HG02623 (cell line): ENCODE measurements at regions not wholly inside any gene's neighbourhood (a gene's known extent, or its start where the extent isn't known, plus 50 kb on each side); places are given as distances from the start of the nearest gene placed in this dataset.
A peak's percentile ranks its signal among the peaks of the same experiment; 100 is the strongest.

Experiments
- ATAC-seq: cut with Tn5 transposase; IDR thresholded peaks from one replicate; pipeline ENCODE4 v1.9.1; 2021; ENCODE audit warnings: moderate library complexity; ENCODE audit not compliant: unreplicated experiment

DNA sequence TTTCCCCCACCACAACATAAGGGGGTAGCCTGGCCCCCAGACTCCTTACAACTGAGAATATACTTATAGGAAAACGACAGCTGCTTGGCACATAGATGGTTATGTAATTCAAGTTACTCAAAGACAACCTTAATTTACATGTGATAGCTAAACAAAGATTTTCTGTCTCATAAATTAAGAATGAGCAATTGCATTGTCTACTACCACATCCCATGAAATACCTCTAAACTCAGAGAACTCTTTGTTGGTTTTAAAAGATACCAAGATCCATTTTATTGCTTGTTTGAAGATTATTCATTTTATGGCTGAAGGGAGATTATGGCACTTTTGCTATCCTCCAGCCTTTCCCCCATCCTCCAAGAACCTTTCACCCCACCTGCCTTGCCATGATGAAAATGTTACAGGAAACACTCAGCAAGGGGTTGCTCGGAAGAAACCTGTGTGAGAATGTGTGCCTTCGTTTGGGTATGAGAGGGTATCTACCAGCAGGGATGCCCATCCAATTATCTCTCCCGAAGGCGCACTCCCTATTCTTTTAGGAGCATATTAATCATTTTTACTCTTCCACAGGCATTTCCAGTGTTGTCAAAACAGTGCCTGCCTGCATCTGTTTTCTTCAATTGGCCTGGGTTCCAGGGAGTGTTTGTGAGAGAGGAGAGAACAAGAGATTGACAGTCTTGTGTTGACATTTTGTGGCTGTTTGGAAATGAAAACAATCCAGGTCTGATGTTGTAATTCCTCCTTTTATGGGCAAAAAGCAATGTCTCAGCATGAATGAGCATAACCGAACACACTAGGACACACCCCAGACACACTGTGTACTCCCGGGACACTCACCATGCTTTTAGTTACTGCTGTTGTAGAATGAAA lies 208.0 kb upstream of the ANKRD55 start:
- no peak for ATAC-seq

DNA sequence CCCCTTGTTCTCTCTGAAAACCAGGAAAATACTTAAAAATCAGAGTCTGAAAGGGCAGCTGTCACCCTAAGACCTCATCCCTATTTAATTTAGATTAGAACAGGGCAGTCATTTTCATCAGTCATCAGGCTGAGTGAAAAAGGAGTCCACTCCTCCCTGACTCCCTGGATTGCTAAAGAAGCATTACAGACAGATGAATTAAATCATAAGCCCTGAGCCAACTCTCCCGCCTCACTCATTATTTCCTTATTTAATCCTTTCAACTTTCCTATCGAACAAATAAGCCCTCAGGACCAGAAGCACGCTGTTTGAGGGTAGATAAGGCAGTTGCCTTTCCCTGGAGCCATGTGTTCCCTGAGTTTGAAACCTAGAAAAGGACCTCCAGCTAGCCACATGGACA lies 201.9 kb upstream of the ANKRD55 start:
- ATAC-seq: no peak

DNA sequence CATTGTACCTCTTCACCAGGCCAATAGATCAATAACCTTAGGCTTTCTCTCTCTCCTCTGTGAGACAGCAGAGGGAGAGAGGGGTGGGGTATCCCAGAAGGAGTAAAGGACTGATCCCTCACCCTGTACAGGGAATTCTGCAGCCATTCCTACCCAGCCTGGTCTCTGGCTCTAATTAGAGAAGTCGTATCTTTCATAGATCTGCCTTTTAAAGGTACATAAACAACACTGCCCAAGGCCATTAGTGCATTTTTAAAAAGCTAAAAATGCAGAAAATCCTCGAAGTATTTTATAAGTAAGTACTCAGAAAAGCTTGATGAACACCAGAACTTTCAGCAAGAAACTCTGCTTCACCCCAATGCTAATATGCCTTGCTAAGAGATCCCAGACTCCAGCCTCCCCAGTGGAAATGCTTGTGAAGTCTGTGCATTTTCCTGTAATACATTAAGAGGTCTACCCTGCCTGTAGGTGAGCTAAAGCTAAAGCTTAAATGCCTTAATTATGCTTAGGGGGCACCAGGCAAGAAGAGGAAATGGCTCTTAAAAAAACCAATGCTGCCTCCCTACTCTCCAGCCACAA lies 200.0 kb upstream of the ANKRD55 start:
- no peak for ATAC-seq

DNA sequence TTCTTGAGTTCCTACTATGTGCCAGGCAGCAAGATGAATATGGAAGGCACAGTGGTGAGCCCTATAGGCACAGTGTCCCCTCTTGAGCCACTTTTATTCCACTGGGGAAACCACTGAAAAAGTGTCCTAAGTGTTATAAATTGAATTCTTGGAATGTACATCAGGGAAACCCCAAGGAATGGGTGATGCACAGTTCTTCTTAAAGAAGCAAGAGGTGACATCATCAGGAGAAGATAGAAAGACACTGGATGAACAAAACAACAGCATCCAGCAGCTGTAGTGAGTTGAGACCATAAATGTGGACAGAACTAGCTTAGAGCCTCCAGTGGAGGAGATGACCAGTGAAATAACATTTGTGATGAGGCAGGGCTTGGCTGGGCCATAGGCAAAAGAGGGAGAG lies 199.2 kb upstream of the ANKRD55 start:
- no peak for ATAC-seq

DNA sequence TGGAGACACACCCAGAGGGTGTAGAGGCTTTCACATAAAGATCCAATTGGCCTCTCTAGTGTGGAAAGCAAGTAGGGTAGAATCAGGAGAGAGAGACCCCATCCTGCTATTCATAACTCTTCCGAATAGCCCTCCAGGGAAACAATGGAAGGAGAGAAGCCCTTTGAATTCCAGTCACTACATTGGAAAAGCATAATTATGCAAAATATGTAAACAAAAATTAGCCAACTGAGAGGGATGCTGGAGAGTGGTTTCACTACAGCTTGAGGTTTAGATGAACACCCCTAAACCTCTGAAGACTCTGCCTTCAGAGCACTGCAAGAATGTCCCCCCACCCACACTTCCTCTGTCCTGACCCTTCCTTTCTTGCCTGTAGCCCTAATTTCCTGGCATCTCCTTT lies 197.3 kb upstream of the ANKRD55 start:
- ATAC-seq: no peak

DNA sequence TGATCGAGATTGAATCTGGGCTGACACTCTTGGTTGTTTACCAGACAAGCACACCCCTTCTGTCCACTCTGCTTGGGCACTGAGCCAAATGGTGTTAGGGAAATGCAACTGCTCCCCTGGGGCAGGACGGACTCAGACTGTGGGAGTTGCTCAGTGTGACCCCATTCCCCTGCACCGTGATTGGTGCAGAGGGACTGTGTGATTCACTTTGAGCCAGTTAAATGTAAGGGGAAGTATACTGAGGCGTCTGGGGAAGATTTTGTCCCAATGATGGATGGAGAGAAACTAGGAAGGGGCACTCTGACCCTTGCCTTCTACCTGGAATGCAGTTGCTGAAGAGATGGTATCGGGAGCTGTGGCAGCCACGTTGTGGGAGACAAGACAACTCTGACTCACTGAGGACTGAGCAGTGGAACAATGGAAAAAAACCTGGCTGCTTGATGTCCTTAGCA lies 196.0 kb upstream of the ANKRD55 start:
- ATAC-seq: no peak

DNA sequence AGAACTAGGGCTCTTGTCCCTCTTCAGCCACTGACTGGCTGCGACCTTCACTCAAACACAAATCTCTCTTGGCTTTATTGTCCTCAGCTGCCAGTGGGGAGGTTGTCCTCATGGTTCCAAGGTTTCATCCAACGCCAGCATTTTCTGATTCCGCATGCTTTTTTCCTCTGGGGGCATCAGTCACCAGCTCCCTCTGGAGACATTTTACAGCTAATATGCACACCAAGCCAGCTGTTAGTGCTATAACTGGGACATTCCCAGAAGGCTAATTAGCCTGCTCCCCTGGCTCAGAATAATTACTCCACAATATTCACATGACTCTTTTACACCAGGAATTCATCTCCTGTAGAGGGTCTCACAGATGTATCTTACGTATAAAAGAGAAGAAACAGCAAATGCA lies 193.6 kb upstream of the ANKRD55 start:
- ATAC-seq: no peak

DNA sequence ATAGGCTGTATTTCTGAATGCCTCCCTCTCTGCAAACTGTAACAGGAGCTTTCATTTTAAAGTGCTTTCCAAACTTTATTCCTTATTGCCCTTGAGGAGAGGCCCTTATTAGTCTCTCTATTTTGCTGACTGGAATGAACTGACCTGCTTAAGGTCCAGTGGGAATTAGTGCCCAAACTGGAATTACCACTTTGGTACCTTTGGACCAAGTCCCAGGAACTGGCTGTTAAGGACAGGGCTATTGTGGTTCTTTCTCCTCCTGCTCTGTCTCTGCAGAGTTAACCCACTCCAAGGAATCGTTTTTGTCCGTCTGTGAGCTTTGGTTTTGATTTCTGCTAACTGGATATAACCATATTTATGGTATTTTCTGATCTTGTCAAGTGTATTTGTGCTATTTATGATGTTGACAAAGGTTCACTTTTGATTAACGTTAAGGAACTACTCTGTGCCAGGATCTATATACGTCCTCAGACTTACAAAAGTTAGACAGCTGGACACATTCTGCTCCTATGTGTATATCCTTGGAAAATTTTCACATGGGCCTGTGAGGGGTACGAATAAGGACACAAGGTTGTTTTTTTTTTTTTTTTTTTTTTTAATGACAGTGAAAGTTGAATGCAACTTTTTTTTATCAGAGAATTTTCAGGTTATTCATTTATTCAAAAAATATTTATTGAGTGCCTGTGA lies 189.1 kb upstream of the ANKRD55 start:
- ATAC-seq: no peak

DNA sequence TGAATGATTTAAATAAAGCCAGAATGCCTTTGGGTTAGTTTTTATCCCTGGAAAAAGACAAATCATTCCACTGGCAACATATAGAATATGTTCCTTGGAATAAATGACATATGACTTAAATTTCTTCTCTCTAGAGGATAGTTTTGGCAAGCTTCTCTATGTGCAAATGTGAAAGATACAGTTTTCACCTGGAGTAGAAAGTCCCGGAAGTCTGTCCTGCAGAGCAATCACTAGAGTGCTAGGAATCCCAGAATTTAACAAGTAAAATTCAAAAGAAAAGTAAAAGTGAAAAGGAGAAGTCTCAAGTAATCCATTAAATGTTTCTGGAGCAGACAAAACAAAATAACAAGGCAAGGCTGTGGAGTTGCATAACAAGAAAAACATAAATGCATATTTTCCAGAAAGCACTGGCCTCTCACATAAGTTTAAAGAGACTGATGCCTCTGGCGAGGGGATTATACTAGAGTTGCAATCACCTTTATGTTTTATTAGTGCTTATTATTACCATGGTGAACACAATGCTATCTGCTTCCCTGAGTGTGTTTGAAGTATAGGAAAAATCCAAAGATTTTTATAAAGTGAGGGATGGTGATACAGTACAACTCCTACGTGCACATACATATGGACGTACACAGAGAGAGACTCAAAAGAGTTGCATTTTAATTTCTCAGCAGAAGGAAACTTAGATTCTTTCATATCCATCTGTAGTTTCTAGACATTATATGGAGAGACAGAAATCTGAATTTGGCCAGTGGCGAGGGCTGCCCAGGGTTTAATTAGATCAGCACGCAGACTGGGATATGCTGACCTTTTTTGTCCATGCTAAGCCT lies 188.3 kb upstream of the ANKRD55 start:
- no peak for ATAC-seq

DNA sequence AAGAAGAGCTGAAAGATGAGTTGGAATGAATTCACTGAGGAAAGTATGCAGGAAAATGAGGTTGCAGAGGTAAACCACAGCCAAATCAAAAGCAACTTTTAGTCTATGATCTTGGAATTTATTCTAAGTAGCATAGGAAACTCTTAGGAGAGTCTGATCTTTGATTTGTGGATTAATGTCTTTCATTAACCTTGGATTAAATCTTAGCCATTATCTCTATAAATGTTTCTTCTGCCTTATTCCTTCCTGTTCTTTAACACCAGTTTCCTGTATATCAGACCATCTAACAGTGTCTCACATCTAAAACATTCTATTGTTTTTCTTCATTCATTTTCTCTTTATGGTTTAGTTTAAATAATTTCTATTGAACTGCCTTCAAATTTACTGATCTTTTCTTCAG lies 187.2 kb upstream of the ANKRD55 start:
- ATAC-seq: no peak

DNA sequence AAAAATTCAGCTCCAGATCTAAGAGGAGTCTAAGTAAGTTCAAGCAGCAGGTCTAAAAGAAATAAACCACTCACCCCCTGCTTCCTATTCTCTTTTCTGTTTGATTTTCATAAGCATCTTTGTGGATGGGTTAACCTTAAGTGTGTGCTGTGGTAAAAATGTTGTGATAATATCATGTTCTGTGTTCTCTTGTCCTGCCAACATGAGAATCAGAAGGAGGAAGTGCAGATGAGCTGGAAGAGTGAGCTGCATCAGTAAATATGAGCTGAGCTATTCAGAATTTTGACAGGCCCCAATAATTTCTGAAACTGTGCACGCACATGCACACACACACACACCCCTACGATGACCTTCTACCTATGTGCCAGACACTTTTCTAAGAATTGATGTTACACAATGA lies 186.5 kb upstream of the ANKRD55 start:
- ATAC-seq: no peak

DNA sequence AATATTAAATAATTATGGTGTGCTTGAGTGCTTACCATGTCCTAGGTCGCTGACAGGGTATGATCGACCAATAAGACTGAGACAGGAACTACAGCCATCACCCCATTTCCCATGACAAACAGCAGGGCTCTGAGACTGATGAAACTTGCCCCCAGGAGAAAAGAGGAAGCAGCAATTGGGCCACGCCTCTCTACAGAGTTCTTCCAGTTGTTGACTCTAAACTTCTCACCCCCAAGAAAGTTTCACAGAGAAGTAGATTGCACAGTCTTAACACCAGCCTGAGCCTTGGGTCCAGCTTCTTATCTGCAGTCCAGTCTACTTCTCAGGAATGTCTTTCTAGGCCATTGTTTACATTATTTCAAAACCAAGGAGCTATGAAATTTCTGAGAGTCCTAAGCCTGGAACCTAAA lies 182.2 kb upstream of the ANKRD55 start:
- ATAC-seq: peak; percentile 73

DNA sequence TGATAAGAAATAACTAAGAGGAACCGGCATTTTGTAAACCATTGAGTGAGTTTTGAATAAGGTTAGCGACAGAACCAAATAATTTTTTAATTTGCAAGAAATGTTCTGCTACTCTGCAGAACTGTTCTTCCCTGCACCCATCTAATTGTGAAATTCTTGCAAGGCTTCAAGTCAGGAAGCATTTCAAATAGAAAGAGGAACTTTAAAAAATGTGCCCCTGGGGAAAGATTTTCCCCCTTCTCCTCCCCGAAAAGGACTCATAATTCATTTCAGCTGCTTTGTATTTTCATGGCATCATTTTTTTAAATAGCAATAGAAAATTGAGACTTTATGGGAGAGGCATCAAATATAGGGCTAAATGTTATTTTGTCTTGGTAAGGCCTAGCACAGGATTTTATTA lies 180.9 kb upstream of the ANKRD55 start:
- no peak for ATAC-seq

DNA sequence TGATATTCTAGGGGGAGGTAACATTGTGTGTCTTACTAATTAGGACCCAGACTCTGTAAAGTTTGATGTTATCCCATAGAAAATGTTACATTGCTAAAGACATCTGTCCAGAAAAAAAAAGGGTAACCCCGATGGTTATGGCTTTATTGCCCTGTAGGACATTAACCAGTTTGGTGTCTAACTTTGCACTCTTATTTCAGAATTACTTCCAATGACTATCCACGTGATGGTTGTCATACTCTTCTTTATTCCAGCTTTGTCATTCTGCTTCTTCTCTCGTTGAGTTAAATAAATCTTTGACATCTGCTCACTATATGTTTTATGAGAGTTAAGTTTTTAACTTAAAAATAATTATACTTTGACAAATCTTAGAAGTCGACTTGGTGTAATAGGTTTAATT lies 180.4 kb upstream of the ANKRD55 start:
- ATAC-seq: no peak

DNA sequence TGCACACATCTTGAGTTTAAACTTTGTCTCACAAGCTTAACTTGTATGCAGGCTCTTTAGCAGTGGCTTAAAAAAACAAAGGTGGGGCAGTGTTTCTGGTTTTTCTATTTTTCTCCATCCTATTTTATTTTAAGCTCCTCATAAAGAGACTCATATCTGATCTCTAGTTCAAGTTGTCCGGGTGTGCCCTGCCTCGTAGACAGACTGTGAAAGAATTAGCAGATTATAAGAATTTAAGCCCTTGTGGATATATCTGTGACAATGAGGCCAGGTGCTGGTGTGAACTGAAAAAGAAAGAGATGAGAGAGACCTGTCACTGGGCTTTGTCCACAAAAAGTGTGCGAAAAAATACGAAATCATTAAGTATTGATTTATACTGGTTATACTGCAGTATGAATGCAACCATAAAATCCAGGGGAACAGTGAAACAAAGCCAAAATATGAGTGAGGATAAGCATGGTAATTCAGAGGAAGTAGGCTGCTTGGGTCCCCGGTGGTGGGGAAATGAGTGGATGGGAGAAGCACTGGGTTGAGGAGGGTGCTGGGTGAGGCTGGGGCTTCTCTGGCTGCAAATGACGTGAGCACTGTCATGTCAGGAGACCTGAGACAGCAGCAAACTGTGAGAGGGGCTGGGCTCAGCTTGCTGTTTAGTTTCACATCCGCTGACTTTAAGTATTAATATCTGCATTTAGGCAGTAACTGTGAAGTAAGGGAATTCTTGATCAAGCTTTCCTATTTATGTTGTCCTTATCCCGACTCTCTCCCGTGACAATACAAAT lies 179.7 kb upstream of the ANKRD55 start:
- peak; percentile 91 for ATAC-seq

DNA sequence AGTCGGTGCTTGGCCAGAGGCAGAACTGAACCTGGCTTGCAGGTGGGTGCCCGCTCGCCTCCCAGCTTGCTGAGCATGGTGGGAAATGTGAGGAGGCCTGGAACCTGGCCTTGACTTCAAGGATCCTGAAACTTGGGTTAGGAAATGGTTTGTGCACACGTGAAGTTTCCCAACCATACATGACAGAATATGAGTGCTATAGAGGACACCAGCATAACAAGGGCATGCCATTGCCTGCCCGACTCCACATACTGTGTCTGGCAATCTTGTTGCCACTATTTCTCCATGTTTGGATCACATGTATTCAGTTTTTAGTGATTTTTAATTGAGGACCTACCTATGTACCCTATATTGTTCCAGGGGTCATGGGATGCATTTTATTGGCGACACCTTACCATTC lies 177.6 kb upstream of the ANKRD55 start:
- no peak for ATAC-seq

DNA sequence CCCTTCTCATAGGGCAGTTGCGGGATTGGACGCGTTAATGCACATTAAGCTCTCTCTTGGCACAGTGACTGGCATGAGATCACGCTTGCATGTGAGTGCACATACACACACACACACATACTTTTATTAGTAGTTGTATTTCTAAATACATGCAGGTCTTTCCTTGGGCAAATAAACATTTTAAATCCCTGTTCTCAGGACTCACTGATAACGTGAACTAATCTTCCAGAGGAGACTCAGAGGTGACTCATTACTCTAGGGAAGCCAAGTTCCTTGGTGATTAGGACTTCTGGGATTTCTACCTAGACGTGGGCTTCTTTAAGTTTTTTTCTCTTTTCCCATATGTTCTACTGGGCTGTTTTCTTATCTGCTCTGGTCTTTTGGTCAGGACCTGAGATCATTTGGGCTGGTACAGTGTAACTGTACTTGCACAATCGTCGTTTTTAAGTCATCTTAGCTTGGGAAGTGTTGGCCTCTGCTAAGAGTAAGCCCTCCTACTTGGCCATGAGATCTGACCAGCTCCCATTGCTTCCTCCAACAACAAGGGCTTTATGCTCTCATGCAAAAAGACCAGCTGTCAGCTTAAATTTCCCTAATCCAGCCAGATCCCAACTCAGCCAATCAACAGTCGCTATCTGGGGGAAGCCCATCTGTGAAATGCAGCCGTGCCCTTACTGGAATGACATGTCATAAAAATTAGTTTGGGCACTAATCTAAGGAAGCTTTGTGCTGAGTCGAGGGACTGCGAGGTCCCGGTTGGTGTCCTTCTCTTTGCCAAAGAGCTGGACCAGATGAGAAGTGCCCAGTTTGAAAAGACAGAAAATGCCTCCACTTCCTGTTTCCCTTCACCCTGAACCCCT lies 176.4 kb upstream of the ANKRD55 start:
- no peak for ATAC-seq

DNA sequence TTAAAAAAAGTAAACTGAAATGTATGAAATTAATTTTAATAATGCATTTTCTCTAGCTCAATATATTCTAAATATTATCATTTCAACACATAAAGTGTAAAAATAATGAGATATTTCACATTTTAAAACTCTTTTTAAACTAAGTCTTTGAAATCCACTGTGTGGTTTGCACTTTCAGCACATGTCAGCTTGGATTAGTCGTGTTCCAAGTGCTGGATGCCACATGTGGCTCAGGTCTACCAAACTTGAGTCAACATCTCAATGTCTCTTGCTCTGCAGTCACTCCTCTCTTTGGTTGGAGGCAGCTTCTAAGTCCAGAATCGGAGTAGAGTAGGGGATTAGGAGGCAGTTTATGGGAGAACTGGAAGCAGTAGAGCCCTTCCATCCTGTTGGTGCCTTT lies 173.7 kb upstream of the ANKRD55 start:
- ATAC-seq: no peak

DNA sequence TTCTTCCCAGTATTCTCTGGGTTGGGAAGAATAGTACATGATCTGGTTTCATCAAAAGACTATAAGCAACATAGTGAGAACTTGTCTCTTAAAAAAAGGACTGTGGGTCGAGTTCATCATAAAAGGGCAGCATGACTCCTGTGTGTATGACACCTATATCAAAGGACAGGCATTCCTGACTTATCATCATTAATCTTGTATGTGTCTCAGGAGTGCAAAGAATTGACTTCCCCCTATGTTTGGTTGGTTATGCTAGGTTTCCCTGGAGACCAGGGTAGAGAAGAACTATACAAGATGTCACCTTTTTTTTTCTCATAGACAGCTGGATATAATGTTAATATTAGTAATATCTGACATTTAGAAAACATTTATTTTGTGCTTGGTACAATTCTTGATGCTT lies 173.1 kb upstream of the ANKRD55 start:
- ATAC-seq: no peak
